HL-60 (cell line): ENCODE measurements at regions not wholly inside any gene's neighbourhood (a gene's known extent, or its start where the extent isn't known, plus 50 kb on each side); places are given as distances from the start of the nearest gene placed in this dataset.

Source experiments
- DNase-seq, 2 experiments: peaks; one replicate each; pipeline ENCODE4 v3.0.0-alpha.2; 2010 to 2020; ENCODE audit warnings: low read depth in 1 of 2, low spot score in 1 of 2
- H3K27ac ChIP-seq: fragments of 250-450 bp; sonication (Bioruptor Pico); replicated peaks from 2 replicates; pipeline ENCODE4 v1.5.1; 2020; ENCODE audit warnings: mild to moderate bottlenecking, moderate library complexity
- H3K27me3 ChIP-seq: fragments of 250-450 bp; sonication (Bioruptor Pico); 2 replicates; pipeline ENCODE4 v1.5.1; 2021; ENCODE audit warnings: mild to moderate bottlenecking, moderate library complexity; ENCODE audit not compliant: insufficient read depth, poor library complexity, severe bottlenecking
- H3K4me3 ChIP-seq: replicated peaks from 2 replicates; pipeline ENCODE4 v1.5.1; 2011; ENCODE audit warnings: mild to moderate bottlenecking, control low read depth, low read length; ENCODE audit not compliant: insufficient read depth
- CTCF ChIP-seq: IDR thresholded peaks from one replicate; pipeline ENCODE4 v1.5.1; 2011; ENCODE audit warnings: low read length, control low read depth, inconsistent platforms; ENCODE audit not compliant: insufficient read depth
- GABPA ChIP-seq: IDR thresholded peaks from 2 replicates; pipeline ENCODE4 v1.6.1; 2012; ENCODE audit warnings: low read depth
- POLR2AphosphoS5 ChIP-seq: IDR thresholded peaks from 2 replicates; pipeline ENCODE4 v1.6.1; 2012; ENCODE audit warnings: low read depth
- REST ChIP-seq: IDR thresholded peaks from 2 replicates; pipeline ENCODE4 v1.6.1; 2012; ENCODE audit warnings: low read depth; ENCODE audit not compliant: insufficient replicate concordance
- SPI1 ChIP-seq: IDR thresholded peaks from 2 replicates; pipeline ENCODE4 v1.6.1; 2012; ENCODE audit warnings: low read depth, mild to moderate bottlenecking, borderline replicate concordance

- DNase-seq = no peak
- no peak overlapping the region for H3K4me3 ChIP-seq
- no peak for TF ChIP-seq CTCF
- TF ChIP-seq SPI1 = no peak
- no peak for TF ChIP-seq GABPA
- no peak for TF ChIP-seq POLR2AphosphoS5
- no peak for TF ChIP-seq REST
- H3K27me3 ChIP-seq = no peaks in the 10 kb centered on the region
- no peak overlapping the region for H3K27ac ChIP-seq
Measured at GRCh38 chr11:119531056-119531455, 108.1 kb upstream of the THY1 start.

GRCh38 chr11:119530509-119530908 lies 107.5 kb upstream of the THY1 start:
- Histone ChIP-seq H3K27me3 (no peaks in the 10 kb centered on the region), H3K27ac (no peak overlapping the region), H3K4me3 (no peak overlapping the region)
- no peak for DNase-seq
- TF ChIP-seq GABPA = no peak
- TF ChIP-seq REST = no peak
- no peak for TF ChIP-seq POLR2AphosphoS5
- TF ChIP-seq SPI1 = no peak
- no peak for TF ChIP-seq CTCF

- no peak overlapping the region for H3K4me3 ChIP-seq
- no peak overlapping the region for H3K27ac ChIP-seq
- DNase-seq = no peak
- no peaks in the 10 kb centered on the region for H3K27me3 ChIP-seq
- TF ChIP-seq GABPA (no peak), POLR2AphosphoS5 (no peak), SPI1 (no peak), REST (no peak), CTCF (no peak)
Measured at GRCh38 chr11:119529936-119530335, 107.0 kb upstream of the THY1 start.
